HPDE6-E6E7 (cell line): ENCODE measurements at regions not wholly inside any gene's neighbourhood (a gene's known extent, or its start where the extent isn't known, plus 50 kb on each side); places are given as distances from the start of the nearest gene placed in this dataset.
"Not testable (repeated sequence)": the region's sequence is repeated elsewhere in the genome, so short reads cannot be mapped to it uniquely, and the experiment has no call there.

Experiments used
- DNase-seq: peaks from one replicate; pipeline ENCODE4 v3.0.0; 2011; ENCODE audit warnings: missing footprints; ENCODE audit errors: extremely low spot score

GRCh38 chr9:89929673-89930480 lies 325.1 kb downstream of the GADD45G start:
- no peak for DNase-seq

DNA sequence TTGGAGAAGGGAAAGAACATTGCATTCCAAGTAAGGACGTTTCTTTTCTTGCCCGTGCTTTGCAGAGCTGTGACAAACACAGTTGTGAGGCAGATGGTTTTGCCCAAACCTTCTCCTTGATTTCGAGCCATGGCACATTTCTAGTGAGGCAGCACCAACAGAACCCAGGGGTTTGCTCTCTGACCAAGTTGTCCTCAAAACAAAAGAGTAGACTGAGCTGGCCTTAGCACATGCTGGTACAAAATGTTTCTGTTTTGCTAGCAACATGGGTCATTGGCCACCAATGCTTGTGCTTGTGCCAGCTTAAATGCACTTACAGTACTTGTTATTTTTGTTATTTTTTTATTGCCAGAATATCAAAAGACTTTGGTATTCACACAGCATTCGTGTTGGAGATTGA lies 328.8 kb downstream of the GADD45G start:
- no peak for DNase-seq

DNA sequence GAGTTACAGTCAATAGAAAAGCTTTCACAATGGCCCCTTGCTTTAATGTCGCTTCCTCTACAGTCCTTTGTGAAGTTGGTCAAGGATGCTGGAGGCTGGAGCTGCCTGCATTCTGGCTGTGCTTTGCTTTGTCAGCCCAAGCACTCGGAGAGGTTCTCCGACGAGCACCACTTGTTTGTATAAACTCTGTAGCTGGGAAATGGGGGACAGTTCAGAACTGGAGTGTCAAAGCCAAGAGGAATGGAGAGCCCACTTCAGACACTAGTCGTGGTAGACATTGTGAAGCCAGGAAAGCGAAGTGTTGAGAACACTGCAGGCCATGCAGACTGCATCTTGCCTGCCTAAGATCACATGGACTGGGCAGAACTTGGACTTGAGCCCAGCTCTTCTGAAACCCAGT lies 330.3 kb downstream of the GADD45G start:
- no peak for DNase-seq

DNA sequence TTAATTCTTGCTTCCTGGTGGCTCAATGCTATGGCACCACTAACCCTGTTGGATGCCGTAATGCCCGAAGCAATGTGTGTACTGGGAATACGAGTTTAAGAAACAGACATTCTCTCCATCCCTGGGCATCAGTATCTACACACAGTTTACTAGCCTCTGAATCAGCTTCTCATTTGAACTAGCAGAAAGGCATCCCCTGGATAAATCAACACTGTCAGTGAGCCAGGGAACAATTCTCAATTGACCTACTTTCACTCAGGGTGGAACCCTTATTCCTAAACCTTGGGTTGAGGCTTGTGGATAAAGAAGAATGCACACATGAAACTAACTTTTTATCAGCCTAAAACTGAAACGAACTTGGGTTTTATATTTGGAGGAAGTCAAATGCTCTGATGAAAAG lies 331.0 kb downstream of the GADD45G start:
- DNase-seq: no peak

- no peak for DNase-seq
Measured at GRCh38 chr9:89937051-89937450, 332.2 kb downstream of the GADD45G start.

DNA sequence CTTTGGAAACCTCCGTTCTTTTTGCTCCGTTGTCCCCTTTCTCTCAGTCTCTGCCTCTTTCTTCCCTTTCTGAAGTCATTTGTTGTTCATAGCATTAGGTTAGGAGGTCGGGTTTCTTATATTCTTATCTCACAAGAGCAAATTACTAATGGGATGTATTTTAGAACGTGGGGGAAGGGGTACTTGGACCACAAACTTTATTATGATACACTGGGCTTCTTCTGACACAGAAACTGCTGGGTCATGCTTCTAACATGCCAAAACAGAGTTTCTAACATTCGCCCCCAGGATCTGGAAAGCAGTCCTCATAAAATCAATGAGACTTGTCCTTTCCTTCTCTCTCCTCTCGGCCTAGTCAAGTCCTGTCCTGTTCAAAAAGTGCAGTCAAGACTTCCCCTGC lies 334.4 kb downstream of the GADD45G start:
- no peak for DNase-seq

- DNase-seq: no peak
Measured at GRCh38 chr9:89939626-89940292, 334.9 kb downstream of the GADD45G start.

DNA sequence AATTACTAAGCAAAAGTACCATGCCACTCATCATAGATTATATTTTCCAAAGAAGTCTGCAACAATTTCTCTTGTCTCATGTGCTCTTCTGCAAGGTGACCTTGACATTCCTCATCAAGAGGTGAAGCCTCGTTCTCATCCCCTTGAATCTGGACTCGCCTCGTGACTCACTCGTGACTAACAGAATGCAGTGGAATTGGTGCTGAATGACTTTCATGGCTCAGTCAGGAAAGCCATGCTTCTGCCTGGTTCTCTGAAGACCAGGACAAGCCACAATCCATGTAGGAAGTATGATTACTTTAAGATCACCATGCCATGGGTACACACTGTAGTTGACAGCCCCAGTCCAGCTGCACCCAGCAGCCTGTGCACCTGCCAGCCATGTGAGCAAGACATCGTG lies 335.8 kb downstream of the GADD45G start:
- no peak for DNase-seq

DNA sequence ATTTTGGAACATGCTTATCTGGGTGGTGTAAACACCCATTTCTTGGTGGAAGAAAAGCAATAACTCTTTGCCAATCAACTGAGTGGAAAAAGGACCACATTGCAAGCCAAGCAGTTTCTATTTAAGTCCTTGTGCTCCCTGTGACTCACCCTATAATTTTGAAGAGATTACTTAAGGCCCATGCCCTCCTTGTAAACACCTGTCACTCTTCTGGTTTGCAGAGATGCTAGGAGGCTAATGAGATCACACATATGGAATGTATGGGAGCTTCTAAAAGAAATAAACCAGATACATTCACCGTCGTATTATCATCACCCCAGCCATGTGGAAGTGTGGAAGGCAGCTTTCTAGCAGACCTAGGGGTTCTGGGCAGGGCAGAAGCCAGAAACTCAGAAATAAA lies 337.1 kb downstream of the GADD45G start:
- DNase-seq: no peak

DNA sequence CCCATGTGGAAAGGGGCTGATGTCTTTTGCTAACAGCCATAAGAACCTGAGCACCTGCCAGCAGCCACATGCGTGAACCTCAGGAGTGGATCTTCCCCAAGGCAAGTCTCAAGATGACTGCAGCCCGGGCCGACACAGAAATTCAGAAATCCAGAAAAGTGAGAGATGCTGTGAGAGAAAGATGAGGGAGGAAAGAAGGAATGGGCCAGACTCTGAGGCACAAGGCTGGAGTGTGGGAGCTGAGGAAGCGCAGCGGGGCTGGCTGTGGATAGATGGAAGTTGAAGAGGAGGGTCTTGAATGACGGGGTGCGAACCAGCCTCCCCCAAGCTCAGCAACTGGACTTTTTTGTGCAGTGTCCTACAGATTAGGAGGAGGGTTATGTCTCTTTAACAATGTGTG lies 337.8 kb downstream of the GADD45G start:
- no peak for DNase-seq

GRCh38 chr9:89943309-89943708 lies 338.5 kb downstream of the GADD45G start:
- DNase-seq: no peak

DNA sequence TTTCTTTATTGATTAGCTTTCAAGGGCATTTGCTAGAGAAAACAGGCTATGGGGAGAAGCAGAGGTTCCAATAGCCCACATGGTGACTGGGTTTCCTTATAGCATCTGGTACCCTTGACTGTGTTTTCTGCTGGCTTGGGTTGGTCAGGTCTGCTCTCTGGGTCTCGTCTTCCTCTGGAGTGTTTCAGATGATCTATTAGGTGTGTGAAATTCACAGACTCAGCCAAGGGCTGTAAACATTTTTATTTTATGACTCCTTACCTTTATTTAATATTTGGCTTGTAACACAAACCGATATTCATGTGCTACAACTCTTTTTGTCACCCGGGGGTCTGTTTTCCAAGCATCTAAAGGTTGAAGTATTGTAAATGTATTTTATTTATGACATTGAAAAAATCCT lies 338.9 kb downstream of the GADD45G start:
- DNase-seq: no peak

DNA sequence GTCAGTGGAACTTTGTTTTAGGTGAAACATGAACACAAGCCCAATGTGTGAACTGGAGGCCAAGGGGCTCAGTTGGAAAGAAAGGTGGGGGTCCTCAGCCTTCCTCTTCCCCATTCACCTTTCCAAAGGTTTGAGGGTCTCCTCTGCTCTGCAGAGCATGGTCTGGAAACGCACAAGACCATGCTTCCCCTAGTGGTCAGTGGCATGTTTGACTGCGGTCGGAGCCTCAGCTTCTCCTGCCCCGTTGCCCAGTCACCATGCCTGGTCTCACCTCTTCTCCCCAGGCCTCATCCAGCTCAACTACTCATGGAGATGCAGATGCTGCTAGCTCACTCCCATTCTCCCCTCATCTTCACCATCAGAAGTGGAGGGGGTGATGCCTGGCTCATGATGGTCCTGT lies 340.3 kb downstream of the GADD45G start:
- DNase-seq: no peak

DNA sequence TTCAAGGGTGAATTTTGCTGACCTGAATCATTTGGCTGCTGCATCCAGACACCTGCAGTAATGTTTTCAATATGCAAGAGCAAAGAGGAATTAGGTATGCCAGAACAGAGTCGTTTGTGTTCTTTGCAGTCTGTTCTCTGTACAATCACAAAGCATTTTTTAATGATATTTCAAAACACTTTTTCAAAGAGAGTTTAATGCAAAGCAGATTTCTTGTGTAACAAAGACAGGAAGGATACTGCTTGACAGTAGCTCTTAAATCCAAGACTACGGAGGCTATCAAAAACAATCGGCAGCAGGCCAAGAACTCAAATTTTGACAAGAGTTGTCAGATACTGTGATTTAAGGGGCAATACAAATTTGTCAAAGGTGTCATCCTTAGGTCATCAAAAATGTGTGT lies 341.9 kb downstream of the GADD45G start:
- DNase-seq: no peak

DNA sequence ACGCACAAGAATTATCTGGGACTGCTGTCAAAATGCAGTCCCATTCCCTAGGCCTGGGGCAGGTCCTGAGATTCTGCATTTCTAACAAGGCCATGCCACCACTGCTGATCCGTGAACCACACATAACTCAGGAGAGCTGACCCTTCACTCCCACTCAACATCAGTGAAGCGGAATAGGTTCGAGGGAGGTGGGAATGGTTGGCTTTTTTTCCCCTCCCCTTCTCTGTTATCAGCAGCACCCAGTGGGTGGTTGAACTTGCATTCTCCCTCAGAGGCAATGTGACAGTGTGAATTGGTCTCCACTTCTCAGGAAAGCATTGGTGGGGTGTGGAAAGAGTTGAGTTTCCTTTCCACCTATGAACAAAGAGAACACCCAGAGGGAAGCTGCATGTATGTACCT lies 344.3 kb downstream of the GADD45G start:
- no peak for DNase-seq

GRCh38 chr9:89951675-89952074 lies 346.9 kb downstream of the GADD45G start:
- no peak for DNase-seq

DNA sequence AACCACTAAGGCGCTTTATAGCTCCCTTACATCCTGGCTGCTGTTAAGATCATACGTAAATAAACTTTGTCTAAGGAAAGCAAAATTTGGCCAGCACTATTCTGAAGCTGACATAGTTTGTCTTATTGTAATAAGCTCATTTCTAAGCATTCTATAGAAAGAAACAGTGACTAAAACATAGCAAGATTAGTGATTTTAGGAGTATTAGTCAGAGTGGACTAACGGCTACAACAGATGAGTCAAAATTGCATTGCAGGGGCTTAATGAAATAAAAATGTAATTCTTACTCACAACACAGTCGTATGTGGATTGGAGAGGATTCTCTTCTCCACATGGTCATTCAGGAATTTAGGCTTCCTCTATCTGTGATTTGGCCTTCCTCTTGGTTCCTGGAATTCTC lies 347.6 kb downstream of the GADD45G start:
- no peak for DNase-seq

- not testable (repeated sequence) for DNase-seq
Measured at GRCh38 chr9:89953263-89953662, 348.5 kb downstream of the GADD45G start.

- DNase-seq: no peak
Measured at GRCh38 chr9:89953824-89954615, 349.2 kb downstream of the GADD45G start.

GRCh38 chr9:89955144-89955543 lies 350.3 kb downstream of the GADD45G start:
- no peak for DNase-seq

DNA sequence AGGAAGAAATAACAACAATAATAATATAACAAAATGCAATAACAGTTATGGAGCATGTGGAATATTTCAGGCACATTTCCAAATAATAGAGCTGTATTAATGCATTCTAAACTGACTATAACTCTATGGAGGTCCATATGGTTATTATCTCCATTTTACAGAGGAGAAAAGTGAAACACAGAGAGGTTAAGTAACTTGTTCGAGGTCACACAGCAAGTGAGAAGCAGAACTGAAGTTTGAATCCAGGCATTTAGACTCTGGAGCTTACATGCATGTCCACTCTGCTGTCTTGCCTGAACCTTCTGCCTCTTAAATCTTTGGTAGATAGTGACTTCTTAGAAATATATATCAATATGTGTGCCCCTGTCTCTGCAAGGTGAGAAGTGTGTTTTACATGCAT lies 350.8 kb downstream of the GADD45G start:
- no peak for DNase-seq

DNA sequence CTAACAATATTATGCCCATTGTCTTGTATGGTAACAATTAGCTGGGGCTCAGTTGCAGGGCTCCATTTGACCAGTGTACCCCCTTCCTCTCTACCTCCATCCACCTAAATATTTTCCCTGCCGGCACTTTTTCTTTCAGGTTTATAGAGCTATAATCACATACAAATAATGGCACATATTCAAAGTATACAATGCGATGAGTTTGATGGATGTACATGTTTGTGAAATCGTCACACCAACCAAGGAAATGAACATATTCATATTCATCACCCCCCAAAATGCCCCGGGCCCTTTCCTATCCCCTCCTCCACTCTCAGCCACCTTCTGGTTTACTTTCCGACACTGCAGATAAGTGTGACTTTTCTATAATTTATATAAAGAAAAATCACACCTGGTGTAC lies 351.5 kb downstream of the GADD45G start:
- DNase-seq: no peak

DNA sequence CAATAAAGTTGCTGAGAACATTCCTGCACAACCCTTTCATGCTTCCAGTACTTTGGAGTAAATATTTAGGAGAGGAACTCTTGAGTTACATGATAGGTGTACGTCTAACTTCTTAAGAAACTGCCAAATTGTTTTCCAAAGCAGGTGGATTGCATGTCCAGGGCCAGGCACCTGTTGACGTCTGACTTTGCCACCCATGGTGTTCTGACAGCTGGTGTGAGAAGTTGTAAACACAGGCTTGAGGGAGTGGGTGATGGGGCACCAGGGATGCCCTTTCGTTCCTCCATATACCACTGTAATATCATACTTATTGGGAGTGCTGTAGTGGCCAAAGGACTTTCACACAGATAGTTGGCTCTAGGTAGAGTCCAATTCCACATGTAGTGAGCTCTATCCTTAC lies 352.1 kb downstream of the GADD45G start:
- no peak for DNase-seq
